Inferior parietal cortex (tissue), 1 donor: ENCODE measurements at regions not wholly inside any gene's neighbourhood (a gene's known extent, or its start where the extent isn't known, plus 50 kb on each side); places are given as distances from the start of the nearest gene placed in this dataset.
"Not testable (repeated sequence)": the region's sequence is repeated elsewhere in the genome, so short reads cannot be mapped to it uniquely, and the experiment has no call there.

Source experiments
- DNase-seq: peaks from one replicate; pipeline ENCODE4 v3.0.0-alpha.2; 2016; ENCODE audit errors: extremely low spot score

DNA sequence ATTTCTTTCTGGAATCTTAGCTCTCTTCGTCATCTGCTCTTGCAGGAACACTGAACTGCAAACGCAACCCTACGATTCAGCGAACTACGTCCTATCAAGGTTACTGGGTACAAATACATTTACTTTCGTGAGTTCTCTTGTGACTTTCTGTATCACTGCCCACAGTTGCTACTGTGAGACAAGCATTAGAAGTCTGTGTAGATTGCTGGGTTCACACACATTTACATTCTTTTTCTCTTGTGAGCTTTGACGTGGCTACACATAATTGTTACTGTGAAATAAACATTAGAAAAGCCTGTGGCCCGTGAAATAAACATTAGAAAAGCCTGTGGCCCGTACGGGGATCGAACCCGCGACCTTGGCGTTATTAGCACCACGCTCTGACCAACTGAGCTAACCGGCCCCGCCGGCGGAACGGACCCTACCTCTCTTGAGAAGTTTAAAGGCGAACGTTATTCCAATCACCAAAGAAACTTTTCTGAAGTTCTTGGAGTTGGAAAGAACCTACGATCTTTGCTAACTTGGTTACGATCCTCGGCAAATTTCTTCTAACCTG lies 61.2 kb upstream of the ZNF322 start:
- not testable (repeated sequence) for DNase-seq

DNA sequence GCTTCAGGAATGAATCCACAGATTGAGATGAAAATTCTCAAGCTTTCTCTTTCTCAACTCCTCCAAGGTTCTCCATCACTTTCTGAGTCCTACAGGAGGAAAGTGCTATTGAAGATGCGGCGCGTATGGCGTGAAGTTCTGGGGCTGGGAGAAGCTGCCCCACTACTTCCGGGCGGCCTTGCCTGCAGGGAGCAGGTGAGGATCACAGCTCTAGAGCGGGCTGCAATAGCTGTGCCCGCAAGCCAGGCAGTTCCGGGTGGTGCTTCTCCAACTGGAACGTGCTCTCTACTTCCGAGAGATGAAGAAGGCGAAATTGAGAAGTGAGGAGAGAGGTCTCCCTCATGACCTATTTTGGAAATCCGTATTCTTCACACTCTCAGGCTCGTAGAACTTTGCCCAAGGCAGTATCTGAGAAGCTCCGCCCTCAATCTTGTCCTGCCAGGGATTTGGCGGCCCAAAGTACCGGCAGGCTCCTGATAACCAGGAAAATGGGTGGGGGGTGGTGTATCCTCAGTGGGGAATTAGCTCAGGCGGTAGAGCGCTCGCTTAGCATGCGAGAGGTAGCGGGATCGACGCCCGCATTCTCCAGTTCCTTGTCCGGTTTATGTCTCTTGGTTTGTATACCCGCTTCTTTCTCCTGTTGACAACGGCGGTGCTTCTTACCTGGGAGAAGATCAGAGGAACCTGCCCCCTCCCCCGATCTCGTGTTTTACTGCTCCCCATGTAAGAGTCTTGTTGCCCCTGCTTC lies 70.6 kb upstream of the ZNF322 start:
- not testable (repeated sequence) for DNase-seq

DNA sequence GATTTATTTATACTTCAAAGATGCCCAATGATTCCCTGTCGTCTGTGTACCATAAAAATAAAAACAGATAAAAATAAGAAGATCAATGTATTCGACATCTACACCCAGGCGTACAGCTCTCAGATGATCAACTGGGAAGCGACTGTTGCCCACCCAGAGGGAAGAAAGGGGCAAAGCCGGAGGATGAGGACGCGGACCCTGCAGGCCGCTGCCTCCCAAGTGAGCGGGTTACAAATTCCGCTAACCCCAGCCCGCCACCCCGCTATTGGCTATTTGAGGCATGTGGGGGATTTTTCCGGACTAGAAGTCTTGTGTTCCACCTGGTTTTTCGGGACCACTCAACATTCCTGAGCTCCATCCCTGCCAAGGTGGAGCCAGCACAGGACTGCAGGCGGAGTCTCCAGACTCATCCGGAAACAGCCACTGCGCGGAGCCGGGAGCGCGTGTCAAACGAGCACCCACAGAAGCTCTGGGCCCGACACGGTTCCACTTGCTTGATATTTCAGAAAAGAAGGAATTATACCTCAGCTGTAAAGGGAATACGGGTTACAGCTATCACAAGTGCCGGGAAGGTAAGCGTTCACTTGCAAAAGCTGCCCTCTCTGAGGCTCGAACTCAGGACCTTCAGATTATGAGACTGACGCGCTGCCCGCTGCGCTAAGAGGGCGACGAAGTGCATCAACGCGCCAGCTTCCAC lies 75.4 kb upstream of the ZNF322 start:
- DNase-seq, result not testable (repeated sequence)

DNA sequence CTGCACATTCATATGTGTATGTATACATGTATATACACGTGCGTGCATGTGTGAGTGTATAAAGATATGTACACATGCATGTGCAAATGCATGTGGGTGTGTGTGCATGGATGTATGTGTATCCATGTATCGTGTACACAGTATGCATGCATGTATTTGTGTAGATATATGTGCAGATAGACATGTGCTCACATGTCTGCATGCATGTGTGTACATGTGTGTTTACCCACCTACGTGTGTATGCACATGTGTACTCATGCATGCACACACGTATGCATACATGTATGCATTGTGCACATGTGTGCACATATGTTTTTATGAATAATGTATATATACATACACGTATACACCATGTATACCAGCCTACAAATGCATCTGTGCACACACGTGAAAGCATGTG lies 80.3 kb upstream of the ZNF322 start:
- no peak for DNase-seq

DNA sequence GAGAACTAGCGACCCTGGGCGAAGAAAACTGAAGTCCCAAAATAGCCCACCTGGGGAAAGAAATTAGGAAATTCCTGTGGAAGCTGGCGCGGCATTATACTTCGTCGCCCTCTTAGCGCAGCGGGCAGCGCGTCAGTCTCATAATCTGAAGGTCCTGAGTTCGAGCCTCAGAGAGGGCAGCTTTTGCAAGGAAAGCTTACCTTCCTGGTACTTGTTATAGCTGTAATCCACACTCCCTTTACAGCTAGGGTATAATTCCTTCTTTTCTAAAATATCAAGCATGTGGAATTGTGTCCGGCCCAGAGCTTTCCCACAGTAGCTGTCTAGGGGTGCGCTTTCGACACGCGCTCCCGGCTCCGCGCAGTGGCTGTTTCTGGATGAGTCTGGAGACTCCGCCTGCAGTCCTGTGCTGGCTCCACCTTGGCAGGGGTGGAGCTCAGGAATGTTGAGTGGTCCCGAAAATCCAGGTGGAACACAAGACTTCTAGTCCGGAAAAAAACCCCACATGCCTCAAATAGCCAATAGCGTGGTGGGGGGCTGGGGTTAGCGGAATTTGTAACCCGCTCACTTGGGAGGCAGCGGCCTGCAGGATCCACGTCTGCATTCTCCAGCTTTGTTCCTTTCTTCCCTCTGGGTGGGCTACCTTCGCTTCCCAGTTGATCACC lies 83.7 kb upstream of the ZNF322 start:
- DNase-seq, result peak; percentile 1

DNA sequence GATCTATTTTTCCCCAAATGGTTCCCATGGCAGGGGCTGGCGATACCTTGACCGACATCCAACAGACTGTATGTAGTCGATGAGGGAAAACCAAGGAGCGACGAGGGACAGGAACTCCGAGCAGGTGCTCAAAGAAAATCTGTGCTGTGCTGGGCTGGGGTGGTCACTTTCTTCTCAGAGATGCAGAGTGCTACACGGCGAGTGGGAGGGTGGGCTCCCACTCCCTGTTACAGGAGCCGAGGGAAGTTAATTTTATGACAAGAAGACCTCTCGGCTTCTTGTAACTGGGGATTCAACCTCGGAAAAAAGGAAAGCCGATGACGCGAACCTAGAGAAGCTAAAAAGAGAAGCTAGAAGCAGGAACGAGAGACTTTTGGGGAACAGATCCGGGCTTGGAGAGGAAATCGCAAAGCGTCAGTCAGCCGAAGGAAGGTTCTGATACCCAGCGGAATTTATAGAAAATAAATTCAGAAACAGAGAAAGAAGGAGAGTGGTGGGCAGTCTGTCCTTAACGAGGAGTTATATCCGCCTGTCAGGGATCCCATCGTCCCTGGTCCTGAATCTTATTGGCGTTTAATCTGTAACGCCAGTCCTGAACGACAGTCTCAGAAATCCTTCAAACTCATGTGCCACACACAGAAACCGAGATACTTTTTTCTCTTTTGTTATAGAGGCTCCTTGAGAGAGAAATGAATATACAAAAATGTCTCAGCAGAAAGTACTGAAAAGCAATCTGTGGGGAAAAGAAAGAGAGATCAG lies 84.6 kb upstream of the ZNF322 start:
- peak; percentile 0 for DNase-seq

DNA sequence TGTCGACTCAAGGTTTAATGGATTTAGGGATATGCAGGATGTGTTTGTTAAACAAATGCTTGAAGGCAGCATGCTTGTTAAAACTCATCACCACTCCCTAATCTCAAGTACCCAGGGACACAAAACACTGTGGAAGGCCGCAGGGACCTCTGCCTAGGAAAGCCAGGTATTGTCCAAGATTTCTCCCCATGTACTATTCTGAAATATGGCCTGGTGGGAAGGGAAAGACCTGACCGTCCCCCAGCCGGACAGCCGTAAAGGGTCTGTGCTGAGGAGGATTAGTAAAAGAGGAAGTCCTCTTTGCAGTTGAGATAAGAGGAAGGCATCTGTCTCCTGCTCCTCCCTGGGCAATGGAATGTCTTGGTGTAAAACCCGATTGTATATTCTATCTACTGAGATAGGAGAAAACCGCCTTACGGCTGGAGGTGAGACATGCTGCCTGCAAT lies 85.3 kb upstream of the ZNF322 start:
- peak; percentile 0 for DNase-seq

DNA sequence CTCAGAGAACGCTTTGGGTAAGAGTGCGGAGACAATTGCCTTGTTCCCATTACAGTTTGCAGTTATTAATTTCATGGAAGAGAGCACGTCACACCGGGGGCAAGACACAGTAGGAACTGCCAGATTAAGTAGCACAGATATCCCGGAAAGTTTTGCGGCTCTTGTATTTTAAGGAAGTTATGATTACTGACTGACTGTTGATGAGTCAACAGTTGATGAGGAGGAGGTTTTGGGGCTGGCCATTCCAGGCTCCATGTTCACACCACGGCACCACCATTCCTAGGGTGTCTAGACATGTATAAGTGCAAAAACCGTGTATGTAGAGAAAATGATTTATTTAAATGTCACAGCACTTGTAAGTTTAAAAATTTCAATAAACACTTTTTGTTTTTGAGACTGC lies 86.4 kb upstream of the ZNF322 start:
- not testable (repeated sequence) for DNase-seq

DNA sequence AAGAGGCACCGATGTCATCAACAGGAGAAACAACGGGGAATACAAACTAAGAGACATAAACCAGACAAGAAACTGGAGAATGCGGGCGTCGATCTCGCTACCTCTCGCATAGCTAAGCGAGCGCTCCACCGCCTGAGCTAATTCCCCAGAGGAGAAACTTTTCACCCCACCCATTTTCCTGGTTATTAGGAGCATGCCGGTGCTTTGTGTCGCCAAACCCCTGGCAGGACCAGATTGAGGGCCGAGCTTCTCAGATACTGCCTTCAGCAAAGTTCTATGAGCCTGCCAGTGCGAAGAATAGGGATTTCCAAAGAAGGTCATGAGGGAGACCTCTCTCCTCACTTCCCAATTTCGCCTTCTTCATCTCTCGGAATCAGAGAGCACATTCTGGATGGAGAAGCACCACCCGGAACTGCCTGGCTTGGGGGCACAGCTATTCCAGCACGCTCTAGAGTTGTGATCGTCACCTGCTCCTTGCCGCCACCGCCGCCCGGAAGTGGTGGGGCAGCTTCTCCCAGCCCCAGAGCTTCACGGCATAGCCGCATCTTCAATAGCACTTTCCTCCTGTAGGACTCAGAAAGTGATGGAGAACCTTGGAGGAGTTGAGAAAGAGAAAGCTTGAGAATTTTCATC lies 89.7 kb upstream of the ZNF322 start:
- DNase-seq, result not testable (repeated sequence)

DNA sequence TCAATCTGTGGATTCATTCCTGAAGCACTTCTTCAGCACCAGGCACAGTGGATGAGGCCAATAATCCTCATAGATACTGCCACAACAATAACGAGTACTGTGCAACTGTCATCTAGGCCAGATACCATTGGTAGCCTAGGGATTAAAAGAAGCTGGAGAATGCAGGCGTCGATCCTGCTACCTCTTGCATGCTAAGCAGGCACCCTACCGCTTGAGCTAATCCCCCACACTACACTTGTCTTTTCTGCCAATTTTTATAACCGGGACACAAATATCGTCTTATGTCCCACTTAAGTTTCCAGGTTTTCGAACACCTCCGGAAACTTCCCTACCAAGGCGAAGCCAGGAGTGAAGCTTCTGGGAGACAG lies 90.2 kb upstream of the ZNF322 start:
- DNase-seq, result not testable (repeated sequence)

DNA sequence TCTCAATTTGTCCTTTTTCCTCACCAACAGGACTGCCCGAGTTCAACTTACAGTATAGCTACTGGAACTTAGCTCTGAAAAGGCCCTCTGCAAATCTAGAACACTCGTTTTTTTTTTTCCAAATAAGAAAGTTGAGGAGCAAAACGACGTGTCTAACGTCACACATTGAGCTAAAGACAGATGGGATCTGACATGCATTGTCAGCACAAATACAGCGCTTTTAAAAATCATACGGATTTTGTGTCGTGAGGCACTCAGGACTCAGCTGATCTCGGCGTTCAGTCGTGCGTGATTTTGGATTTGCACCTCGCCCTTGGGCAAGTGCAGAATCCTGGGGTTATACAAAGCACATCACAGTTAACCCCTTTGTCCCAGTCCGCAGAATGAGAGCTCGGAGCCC lies 94.7 kb upstream of the ZNF322 start:
- no peak for DNase-seq

DNA sequence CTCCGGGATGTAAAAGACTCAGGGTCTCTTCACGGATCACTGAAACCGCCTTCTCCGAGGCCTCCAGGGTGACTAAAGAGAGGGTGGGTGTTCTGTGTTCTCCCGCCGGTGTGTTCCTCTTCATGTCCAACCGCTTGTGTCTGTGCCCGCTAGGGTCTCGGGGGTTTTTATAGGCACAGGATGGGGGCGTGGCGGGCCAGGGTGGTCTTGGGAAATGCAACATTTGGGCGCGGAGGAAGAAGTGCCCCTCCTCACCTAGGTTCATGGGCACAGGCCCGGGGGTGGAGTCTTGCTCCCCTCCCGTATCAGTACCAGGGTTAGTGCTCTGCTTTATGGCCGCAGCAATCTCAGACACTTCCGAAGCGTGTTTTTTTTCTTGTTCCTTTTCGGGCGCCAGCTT lies 95.3 kb upstream of the ZNF322 start:
- DNase-seq, result not testable (repeated sequence)

DNA sequence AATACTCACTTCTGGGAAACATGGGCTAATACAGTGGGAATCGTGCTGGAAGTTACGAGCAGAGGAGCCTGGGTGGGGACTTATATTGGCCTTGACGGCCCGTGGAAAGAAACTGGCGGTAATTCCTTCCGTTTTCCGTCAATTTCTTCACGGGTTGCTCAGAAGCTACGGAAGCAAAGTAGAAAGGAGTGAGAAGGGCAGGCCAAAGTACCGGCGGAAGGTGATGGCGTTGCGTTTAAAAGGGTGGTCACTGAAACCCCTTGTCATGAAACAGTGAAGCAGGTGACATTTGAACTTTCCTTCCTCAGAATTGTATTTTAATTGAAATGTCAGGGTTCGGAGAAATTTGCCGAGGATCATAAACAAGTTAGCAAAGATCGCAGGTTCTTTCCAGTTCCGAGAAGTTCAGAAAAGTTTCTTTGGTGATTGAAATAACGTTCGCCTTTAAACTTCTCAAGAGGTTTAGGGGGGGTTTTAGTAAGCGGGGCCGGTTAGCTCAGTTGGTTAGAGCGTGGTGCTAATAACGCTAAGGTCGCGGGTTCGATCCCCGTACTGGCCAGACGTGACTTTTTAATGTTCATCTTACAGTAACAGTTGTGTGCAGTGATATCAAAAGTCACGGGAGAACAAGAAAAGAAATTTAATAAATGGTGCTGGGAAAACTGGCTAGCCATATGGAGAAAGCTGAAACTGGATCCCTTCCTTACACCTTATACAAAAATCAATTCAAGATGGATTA lies 96.7 kb upstream of the ZNF322 start:
- not testable (repeated sequence) for DNase-seq

DNA sequence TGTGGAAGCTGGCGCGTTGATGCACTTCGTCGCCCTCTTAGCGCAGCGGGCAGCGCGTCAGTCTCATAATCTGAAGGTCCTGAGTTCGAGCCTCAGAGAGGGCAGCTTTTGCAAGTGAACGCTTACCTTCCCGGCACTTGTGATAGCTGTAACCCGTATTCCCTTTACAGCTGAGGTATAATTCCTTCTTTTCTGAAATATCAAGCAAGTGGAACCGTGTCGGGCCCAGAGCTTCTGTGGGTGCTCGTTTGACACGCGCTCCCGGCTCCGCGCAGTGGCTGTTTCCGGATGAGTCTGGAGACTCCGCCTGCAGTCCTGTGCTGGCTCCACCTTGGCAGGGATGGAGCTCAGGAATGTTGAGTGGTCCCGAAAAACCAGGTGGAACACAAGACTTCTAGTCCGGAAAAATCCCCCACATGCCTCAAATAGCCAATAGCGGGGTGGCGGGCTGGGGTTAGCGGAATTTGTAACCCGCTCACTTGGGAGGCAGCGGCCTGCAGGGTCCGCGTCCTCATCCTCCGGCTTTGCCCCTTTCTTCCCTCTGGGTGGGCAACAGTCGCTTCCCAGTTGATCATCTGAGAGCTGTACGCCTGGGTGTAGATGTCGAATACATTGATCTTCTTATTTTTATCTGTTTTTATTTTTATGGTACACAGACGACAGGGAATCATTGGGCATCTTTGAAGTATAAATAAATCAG lies 106.8 kb upstream of the ZNF322 start:
- DNase-seq, result not testable (repeated sequence)

DNA sequence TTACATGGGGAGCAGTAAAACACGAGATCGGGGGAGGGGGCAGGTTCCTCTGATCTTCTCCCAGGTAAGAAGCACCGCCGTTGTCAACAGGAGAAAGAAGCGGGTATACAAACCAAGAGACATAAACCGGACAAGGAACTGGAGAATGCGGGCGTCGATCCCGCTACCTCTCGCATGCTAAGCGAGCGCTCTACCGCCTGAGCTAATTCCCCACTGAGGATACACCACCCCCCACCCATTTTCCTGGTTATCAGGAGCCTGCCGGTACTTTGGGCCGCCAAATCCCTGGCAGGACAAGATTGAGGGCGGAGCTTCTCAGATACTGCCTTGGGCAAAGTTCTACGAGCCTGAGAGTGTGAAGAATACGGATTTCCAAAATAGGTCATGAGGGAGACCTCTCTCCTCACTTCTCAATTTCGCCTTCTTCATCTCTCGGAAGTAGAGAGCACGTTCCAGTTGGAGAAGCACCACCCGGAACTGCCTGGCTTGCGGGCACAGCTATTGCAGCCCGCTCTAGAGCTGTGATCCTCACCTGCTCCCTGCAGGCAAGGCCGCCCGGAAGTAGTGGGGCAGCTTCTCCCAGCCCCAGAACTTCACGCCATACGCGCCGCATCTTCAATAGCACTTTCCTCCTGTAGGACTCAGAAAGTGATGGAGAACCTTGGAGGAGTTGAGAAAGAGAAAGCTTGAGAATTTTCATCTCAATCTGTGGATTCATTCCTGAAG lies 111.6 kb upstream of the ZNF322 start:
- not testable (repeated sequence) for DNase-seq

DNA sequence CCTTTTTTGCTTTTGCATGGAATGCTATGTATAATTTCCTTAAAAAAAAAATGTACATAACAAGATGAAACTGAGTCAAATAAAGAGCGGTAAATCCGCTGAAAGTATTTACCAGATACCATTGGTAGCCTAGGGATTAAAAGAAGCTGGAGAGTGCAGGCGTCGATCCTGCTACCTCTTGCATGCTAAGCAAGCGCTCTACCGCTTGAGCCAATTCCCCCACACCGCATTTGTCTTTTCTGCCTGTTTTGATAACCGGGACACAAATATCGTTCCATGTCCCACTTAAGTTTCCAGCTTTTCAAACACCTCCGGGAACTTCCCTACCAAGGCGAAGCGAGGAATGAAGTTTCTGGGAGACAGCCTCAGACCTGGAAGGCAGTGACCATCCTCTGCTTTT lies 113.9 kb upstream of the ZNF322 start:
- not testable (repeated sequence) for DNase-seq

DNA sequence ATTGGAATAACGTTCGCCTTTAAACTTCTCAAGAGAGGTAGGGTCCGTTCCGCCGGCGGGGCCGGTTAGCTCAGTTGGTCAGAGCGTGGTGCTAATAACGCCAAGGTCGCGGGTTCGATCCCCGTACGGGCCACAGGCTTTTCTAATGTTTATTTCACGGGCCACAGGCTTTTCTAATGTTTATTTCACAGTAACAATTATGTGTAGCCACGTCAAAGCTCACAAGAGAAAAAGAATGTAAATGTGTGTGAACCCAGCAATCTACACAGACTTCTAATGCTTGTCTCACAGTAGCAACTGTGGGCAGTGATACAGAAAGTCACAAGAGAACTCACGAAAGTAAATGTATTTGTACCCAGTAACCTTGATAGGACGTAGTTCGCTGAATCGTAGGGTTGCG lies 121.0 kb upstream of the ZNF322 start:
- not testable (repeated sequence) for DNase-seq

DNA sequence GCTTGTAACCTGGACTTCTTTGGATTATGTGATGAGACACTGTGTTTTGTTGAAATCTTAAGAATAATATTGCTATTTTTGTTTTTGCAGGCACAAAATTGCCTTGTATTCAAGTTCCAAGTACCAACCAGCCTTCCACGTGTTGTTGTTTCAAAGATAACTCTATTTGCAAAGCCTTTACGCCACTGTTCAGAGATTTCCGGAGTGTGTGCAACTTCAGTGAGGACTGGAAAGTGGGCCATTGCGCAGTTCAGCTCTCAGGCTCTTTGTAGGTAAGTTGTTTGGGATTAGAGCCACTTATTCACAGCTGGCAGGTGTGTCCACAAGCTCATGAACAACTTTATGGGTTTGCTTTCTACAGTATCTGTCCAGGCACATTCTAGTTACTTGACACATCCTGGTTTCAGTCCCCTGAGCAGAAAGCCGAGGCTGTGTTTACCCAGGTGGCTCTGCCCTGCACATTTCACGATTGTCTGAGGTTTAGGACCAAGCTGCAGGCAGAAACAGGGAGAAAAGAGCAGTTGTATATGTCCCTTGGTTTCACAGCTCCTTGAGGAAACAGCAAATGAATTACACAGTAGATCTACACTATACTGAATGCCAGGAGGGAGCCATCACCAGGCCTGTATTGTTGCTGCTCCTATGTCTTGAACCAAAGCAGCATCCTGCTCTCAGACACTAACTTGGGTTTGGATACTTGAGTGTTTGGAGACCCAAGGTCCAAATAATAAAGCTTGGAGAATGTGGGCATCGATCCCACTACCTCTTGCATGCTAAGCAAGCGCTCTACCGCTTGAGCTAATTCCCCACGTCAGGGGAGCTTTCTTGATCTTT lies 136.1 kb upstream of the ZNF322 start:
- DNase-seq, result not testable (repeated sequence)
